ENCODE measurements at regions not wholly inside any gene's neighbourhood (a gene's known extent, or its start where the extent isn't known, plus 50 kb on each side); places are given as distances from the start of the nearest gene placed in this dataset.

DNA sequence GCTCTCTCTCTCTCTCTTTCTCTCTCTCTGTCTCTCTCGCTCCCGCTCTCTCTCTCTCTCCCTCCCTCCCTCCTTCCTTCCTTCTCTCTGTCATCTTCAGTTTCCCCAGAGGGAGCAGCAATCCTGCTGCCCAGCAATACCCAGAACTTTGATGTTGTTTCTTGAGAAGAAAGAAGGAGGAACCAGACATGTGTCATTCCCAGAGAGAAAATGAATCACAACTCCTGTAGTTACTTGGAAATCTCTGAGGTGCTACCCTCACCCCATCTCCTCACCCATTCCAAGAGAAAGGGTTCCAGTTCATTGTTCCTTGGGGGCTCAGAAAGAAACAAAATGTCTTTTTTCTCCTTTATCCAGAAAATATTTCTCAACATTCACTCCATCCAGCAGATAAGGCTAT, 449.1 kb downstream of the TNS1 start:
- TF ChIP-seq NBN (IDR thresholded peaks at IDR 0.05) (no peak), POLR2A (IDR thresholded peaks at IDR 0.05; ENCODE audit: low read depth, low read length) (no peak)
- TF ChIP-seq, protein P1, sequence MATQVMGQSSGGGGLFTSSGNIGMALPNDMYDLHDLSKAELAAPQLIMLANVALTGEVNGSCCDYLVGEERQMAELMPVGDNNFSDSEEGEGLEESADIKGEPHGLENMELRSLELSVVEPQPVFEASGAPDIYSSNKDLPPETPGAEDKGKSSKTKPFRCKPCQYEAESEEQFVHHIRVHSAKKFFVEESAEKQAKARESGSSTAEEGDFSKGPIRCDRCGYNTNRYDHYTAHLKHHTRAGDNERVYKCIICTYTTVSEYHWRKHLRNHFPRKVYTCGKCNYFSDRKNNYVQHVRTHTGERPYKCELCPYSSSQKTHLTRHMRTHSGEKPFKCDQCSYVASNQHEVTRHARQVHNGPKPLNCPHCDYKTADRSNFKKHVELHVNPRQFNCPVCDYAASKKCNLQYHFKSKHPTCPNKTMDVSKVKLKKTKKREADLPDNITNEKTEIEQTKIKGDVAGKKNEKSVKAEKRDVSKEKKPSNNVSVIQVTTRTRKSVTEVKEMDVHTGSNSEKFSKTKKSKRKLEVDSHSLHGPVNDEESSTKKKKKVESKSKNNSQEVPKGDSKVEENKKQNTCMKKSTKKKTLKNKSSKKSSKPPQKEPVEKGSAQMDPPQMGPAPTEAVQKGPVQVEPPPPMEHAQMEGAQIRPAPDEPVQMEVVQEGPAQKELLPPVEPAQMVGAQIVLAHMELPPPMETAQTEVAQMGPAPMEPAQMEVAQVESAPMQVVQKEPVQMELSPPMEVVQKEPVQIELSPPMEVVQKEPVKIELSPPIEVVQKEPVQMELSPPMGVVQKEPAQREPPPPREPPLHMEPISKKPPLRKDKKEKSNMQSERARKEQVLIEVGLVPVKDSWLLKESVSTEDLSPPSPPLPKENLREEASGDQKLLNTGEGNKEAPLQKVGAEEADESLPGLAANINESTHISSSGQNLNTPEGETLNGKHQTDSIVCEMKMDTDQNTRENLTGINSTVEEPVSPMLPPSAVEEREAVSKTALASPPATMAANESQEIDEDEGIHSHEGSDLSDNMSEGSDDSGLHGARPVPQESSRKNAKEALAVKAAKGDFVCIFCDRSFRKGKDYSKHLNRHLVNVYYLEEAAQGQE (IDR thresholded peaks at IDR 0.05; ENCODE audit: low read depth, low read length) = no peak

Data from GM12878 (cell line).